HG03175 (cell line): ENCODE measurements at regions not wholly inside any gene's neighbourhood (a gene's known extent, or its start where the extent isn't known, plus 50 kb on each side); places are given as distances from the start of the nearest gene placed in this dataset.

Source experiments
- ATAC-seq: cut with Tn5 transposase; IDR thresholded peaks from one replicate; pipeline ENCODE4 v1.9.1; 2021; ENCODE audit warnings: mild to moderate bottlenecking, moderate library complexity; ENCODE audit not compliant: unreplicated experiment

- no peak for ATAC-seq
Observed at GRCh38 chr5:175116466-175117048, 327.4 kb downstream of the DRD1 start.

GRCh38 chr5:175115831-175116230 lies 328.2 kb downstream of the DRD1 start:
- ATAC-seq = no peak

GRCh38 chr5:175113947-175114346 lies 330.0 kb downstream of the DRD1 start:
- no peak for ATAC-seq

- ATAC-seq = no peak
Observed at GRCh38 chr5:175109058-175109755, 334.8 kb downstream of the DRD1 start.

- ATAC-seq = no peak
Observed at GRCh38 chr5:175107865-175108264, 336.1 kb downstream of the DRD1 start.

GRCh38 chr5:175107028-175107588 lies 336.9 kb downstream of the DRD1 start:
- ATAC-seq = no peak

GRCh38 chr5:175104677-175105076 lies 339.3 kb downstream of the DRD1 start:
- ATAC-seq = no peak

- no peak for ATAC-seq
Observed at GRCh38 chr5:175103746-175104145, 340.2 kb downstream of the DRD1 start.

- ATAC-seq = no peak
Observed at GRCh38 chr5:175102717-175103116, 341.3 kb downstream of the DRD1 start.

- ATAC-seq = no peak
Observed at GRCh38 chr5:175098301-175098700, 345.7 kb downstream of the DRD1 start.

- no peak for ATAC-seq
Observed at GRCh38 chr5:175096469-175097165, 347.4 kb downstream of the DRD1 start.

- ATAC-seq = no peak
Observed at GRCh38 chr5:175094461-175094860, 349.5 kb downstream of the DRD1 start.

- no peak for ATAC-seq
Observed at GRCh38 chr5:175092691-175093090, 351.3 kb downstream of the DRD1 start.

- no peak for ATAC-seq
Observed at GRCh38 chr5:175088963-175089362, 355.0 kb downstream of the DRD1 start.

- no peak for ATAC-seq
Observed at GRCh38 chr5:175082866-175083590, 358.6 kb downstream of the MSX2 start.

GRCh38 chr5:175082346-175082745 lies 358.0 kb downstream of the MSX2 start:
- no peak for ATAC-seq

- no peak for ATAC-seq
Observed at GRCh38 chr5:175079707-175080106, 355.3 kb downstream of the MSX2 start.

GRCh38 chr5:175070283-175070682 lies 345.9 kb downstream of the MSX2 start:
- no peak for ATAC-seq

GRCh38 chr5:175060257-175060656 lies 335.9 kb downstream of the MSX2 start:
- no peak for ATAC-seq

- ATAC-seq = no peak
Observed at GRCh38 chr5:175059687-175060211, 335.4 kb downstream of the MSX2 start.

GRCh38 chr5:175056831-175057230 lies 332.4 kb downstream of the MSX2 start:
- ATAC-seq = no peak
